HG03064 (cell line): ENCODE measurements at regions not wholly inside any gene's neighbourhood (a gene's known extent, or its start where the extent isn't known, plus 50 kb on each side); places are given as distances from the start of the nearest gene placed in this dataset.

Experiments used
- ATAC-seq: cut with Tn5 transposase; IDR thresholded peaks from one replicate; pipeline ENCODE4 v1.9.1; 2021; ENCODE audit warnings: low read depth; ENCODE audit not compliant: unreplicated experiment

GRCh38 chr13:99894105-99894839, 77.3 kb downstream of the ZIC5 start:
- no peak for ATAC-seq

GRCh38 chr13:99893567-99893966, 78.0 kb downstream of the ZIC5 start:
- no peak for ATAC-seq

- no peak for ATAC-seq
Observed at GRCh38 chr13:99892866-99893504, 78.6 kb downstream of the ZIC5 start.

- ATAC-seq: no peak
Observed at GRCh38 chr13:99892196-99892613, 79.4 kb downstream of the ZIC5 start.

GRCh38 chr13:99886706-99887105, 84.9 kb downstream of the ZIC5 start:
- no peak for ATAC-seq

- ATAC-seq: no peak
Observed at GRCh38 chr13:99884913-99885312, 86.7 kb downstream of the ZIC5 start.

- no peak for ATAC-seq
Observed at GRCh38 chr13:99883805-99884204, 87.8 kb downstream of the ZIC5 start.

- ATAC-seq: no peak
Observed at GRCh38 chr13:99878921-99879610, 92.5 kb downstream of the ZIC5 start.

GRCh38 chr13:99876651-99877050, 94.9 kb downstream of the ZIC5 start:
- ATAC-seq: no peak

- no peak for ATAC-seq
Observed at GRCh38 chr13:99875391-99875790, 96.2 kb downstream of the ZIC5 start.

- ATAC-seq: no peak
Observed at GRCh38 chr13:99873832-99874430, 97.6 kb downstream of the ZIC5 start.

- ATAC-seq: no peak
Observed at GRCh38 chr13:99873141-99873540, 98.4 kb downstream of the ZIC5 start.

GRCh38 chr13:99871249-99871898, 100.2 kb downstream of the ZIC5 start:
- no peak for ATAC-seq

- no peak for ATAC-seq
Observed at GRCh38 chr13:99870541-99870940, 101.0 kb downstream of the ZIC5 start.

GRCh38 chr13:99869830-99870229, 101.7 kb downstream of the ZIC5 start:
- ATAC-seq: no peak

- ATAC-seq: no peak
Observed at GRCh38 chr13:99868767-99869166, 102.8 kb downstream of the ZIC5 start.

GRCh38 chr13:99867535-99868257, 103.9 kb downstream of the ZIC5 start:
- ATAC-seq: no peak

GRCh38 chr13:99866781-99867180, 104.8 kb downstream of the ZIC5 start:
- no peak for ATAC-seq

GRCh38 chr13:99865420-99865930, 106.1 kb downstream of the ZIC5 start:
- no peak for ATAC-seq

GRCh38 chr13:99864627-99864990, 107.0 kb downstream of the ZIC5 start:
- ATAC-seq: no peak
